Activated naive CD4-positive, alpha-beta T cell treated with anti-CD3 and anti-CD28 coated beads, Interleukin-2, amount 10 ng/mL, durations not matched to agents 7 days and 5 days (primary cell): ENCODE measurements at regions not wholly inside any gene's neighbourhood (a gene's known extent, or its start where the extent isn't known, plus 50 kb on each side); places are given as distances from the start of the nearest gene placed in this dataset.
"Not testable (repeated sequence)": the region's sequence is repeated elsewhere in the genome, so short reads cannot be mapped to it uniquely, and the experiment has no call there.

Experiments used
- CTCF ChIA-PET: fragments of 350-600 bp; sonication (Branson Sonifier 250); formaldehyde crosslinking; loops from one replicate; lab custom pipeline; 2021; ENCODE audit warnings: antibody characterized with exemption; lab: Charles Lee
- DNase-seq: peaks from one replicate; pipeline ENCODE4 v3.0.0-alpha.2; 2020
- H3K27ac Mint-ChIP-seq: one replicate; pipeline ENCODE4 v1.8.0; 2021; ENCODE audit warnings: mild to moderate bottlenecking, moderate library complexity, mixed read lengths
- H3K27me3 Mint-ChIP-seq: one replicate; pipeline ENCODE4 v1.8.0; 2021; ENCODE audit warnings: mild to moderate bottlenecking, mixed read lengths
- H3K36me3 Mint-ChIP-seq: one replicate; pipeline ENCODE4 v1.8.0; 2021; ENCODE audit warnings: mixed read lengths
- H3K4me1 Mint-ChIP-seq: one replicate; pipeline ENCODE4 v1.8.0; 2021; ENCODE audit warnings: mixed read lengths
- H3K4me3 Mint-ChIP-seq: one replicate; pipeline ENCODE4 v1.8.0; 2021; ENCODE audit warnings: mild to moderate bottlenecking, moderate library complexity, mixed read lengths
- H3K9me3 Mint-ChIP-seq: one replicate; pipeline ENCODE4 v1.8.0; 2021; ENCODE audit warnings: mixed read lengths

GRCh38 chr22:22127100-22127499 is 117.5 kb upstream of the VPREB1 start:
- H3K27ac Mint-ChIP-seq, result no peak overlapping the region
- CTCF ChIA-PET, result no interaction called here
- no peaks in the 10 kb centered on the region for H3K36me3 Mint-ChIP-seq
- no peak for DNase-seq
- H3K9me3 Mint-ChIP-seq, result no peaks in the 10 kb centered on the region
- H3K4me3 Mint-ChIP-seq, result no peak overlapping the region
- peaks cover 25% of the 10 kb centered on the region for H3K27me3 Mint-ChIP-seq
- no peaks in the 10 kb centered on the region for H3K4me1 Mint-ChIP-seq

- Mint-ChIP-seq H3K27ac (no peak overlapping the region), H3K36me3 (no peaks in the 10 kb centered on the region), H3K9me3 (no peaks in the 10 kb centered on the region), H3K27me3 (peaks cover 25% of the 10 kb centered on the region), H3K4me3 (no peak overlapping the region), H3K4me1 (no peaks in the 10 kb centered on the region)
- CTCF ChIA-PET, result interaction anchor here (1.3 to 1.6 kb wide), 2 partner anchors 10 to 15 kb away, joined by 3 to 4 read pairs; no protein-coding TSS in a partner anchor
- no peak for DNase-seq
These were observed 118.8 kb upstream of the VPREB1 start for GRCh38 chr22:22125579-22126468.

- no peak overlapping the region for H3K27ac Mint-ChIP-seq
- CTCF ChIA-PET, result interaction anchor here (1.6 kb wide), 1 partner anchor 14 kb away, joined by 4 read pairs; no protein-coding TSS in a partner anchor
These were observed 119.5 kb upstream of the VPREB1 start for GRCh38 chr22:22125028-22125578.

DNA sequence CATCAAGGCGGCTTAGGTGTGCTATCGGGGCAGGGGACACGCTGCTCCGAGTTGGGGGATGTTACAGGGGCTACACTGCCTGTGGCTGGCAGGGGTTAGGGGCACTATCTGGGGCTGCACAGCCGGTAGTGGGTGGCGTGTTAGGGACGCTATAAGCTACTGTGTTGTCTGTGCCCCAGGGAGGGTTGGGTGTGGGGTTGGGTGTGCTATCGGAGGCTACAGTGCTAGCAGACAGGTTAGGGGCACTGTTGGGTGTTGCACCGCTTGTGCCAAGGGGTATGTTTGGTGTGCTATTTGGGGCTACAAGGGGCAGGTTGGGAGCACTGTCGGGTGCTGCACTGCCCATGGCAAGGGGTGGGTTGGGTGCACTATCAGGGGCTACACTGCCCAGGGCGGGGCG is 120.2 kb upstream of the VPREB1 start:
- CTCF ChIA-PET, result no interaction called here
- H3K27ac Mint-ChIP-seq, result no peak overlapping the region
- DNase-seq, result no peak
- no peaks in the 10 kb centered on the region for H3K9me3 Mint-ChIP-seq
- no peaks in the 10 kb centered on the region for H3K36me3 Mint-ChIP-seq
- H3K27me3 Mint-ChIP-seq, result peaks cover 30% of the 10 kb centered on the region
- no peaks in the 10 kb centered on the region for H3K4me1 Mint-ChIP-seq
- H3K4me3 Mint-ChIP-seq, result no peak overlapping the region

More at GRCh38 chr22:22125028-22125578, 119.5 kb upstream of the VPREB1 start:
- Mint-ChIP-seq H3K4me1 (no peaks in the 10 kb centered on the region), H3K27me3 (peaks cover 25% of the 10 kb centered on the region), H3K9me3 (no peaks in the 10 kb centered on the region), H3K4me3 (no peak overlapping the region), H3K36me3 (no peaks in the 10 kb centered on the region)
- no peak for DNase-seq

- no peak for DNase-seq
- Mint-ChIP-seq H3K9me3 (no peaks in the 10 kb centered on the region), H3K27me3 (peaks cover 35% of the 10 kb centered on the region), H3K4me3 (no peak overlapping the region), H3K4me1 (no peaks in the 10 kb centered on the region), H3K27ac (no peak overlapping the region), H3K36me3 (no peaks in the 10 kb centered on the region)
- CTCF ChIA-PET, result no interaction called here
These were observed 120.7 kb upstream of the VPREB1 start for GRCh38 chr22:22123960-22124278.

DNA sequence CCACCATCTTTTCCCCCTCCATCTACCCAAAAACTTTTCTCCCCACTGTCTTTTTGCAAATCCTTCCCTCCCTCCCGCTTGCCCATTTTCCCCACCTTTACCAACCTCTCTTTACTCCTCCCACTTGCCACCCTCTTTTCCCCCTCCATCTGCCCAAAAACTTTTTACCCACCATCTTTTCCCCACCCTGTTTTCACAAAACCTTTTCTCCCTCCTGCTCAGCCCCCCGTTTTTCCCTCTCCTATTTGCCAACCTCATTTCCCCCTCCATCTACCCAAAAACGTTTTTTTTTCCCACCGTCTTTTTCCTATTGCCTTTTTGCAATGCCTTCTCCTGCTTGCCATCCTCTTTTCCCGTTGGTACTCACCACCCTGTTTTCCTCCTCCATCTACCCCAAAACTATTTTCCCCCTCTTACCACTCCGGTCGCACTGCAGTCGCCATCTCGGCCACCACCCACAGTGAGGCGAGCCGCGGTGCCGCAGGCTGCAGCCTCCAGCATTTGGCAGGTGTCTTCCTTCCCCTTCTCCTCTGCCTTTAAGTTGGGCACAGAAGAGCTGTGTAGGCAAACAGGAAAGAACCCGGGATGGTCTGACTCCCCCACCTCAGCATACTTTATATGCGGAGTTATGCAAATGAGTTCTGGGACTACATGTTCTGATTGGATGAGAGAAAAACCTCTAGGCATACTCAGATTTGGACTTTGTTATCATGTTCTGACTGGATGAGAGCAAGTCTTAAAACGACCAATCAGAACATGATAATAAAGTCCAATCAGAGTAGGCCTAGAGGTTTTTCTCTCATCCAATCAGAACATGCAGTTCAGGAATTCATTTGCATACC is 121.2 kb upstream of the VPREB1 start:
- H3K9me3 Mint-ChIP-seq, result no peaks in the 10 kb centered on the region
- CTCF ChIA-PET, result no interaction called here
- H3K4me3 Mint-ChIP-seq, result no peak overlapping the region
- no peaks in the 10 kb centered on the region for H3K36me3 Mint-ChIP-seq
- H3K4me1 Mint-ChIP-seq, result peaks cover 1% of the 10 kb centered on the region
- peaks cover 38% of the 10 kb centered on the region for H3K27me3 Mint-ChIP-seq
- no peak overlapping the region for H3K27ac Mint-ChIP-seq
- no peak for DNase-seq

- H3K27ac Mint-ChIP-seq, result no peak overlapping the region
- no peak overlapping the region for H3K4me3 Mint-ChIP-seq
- H3K4me1 Mint-ChIP-seq, result peaks cover 3% of the 10 kb centered on the region
- no peak for DNase-seq
- peaks cover 43% of the 10 kb centered on the region for H3K27me3 Mint-ChIP-seq
- no peaks in the 10 kb centered on the region for H3K36me3 Mint-ChIP-seq
- CTCF ChIA-PET, result no interaction called here
- H3K9me3 Mint-ChIP-seq, result no peaks in the 10 kb centered on the region
These were observed 122.1 kb upstream of the VPREB1 start for GRCh38 chr22:22122348-22123117.

DNA sequence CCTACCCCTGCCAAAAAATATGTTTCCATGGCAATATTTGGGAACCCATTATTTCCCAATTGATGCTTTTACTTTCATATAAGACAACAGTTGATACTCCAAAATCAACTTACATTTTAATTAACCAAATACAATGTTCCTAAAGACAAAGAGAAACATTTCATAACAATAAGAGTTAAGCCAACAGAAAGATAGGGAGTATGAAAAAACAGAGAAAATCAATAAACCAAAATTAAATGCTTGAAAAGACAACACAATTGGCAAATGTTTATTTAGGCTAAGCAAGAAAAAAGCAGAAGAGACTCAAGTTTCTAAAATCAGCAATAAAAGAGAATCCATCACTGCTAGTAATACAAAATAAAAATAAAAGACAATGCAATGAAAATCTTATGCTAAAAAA is 123.1 kb upstream of the VPREB1 start:
- no peak overlapping the region for H3K4me3 Mint-ChIP-seq
- DNase-seq, result no peak
- H3K27me3 Mint-ChIP-seq, result peaks cover 51% of the 10 kb centered on the region
- H3K9me3 Mint-ChIP-seq, result no peaks in the 10 kb centered on the region
- CTCF ChIA-PET, result no interaction called here
- H3K36me3 Mint-ChIP-seq, result no peaks in the 10 kb centered on the region
- no peak overlapping the region for H3K27ac Mint-ChIP-seq
- H3K4me1 Mint-ChIP-seq, result peaks cover 3% of the 10 kb centered on the region

- CTCF ChIA-PET, result no interaction called here
- H3K4me3 Mint-ChIP-seq, result no peak overlapping the region
- no peaks in the 10 kb centered on the region for H3K9me3 Mint-ChIP-seq
- peaks cover 45% of the 10 kb centered on the region for H3K27me3 Mint-ChIP-seq
- no peak for DNase-seq
- no peak overlapping the region for H3K27ac Mint-ChIP-seq
- H3K36me3 Mint-ChIP-seq, result no peaks in the 10 kb centered on the region
- H3K4me1 Mint-ChIP-seq, result peaks cover 3% of the 10 kb centered on the region
These were observed 124.4 kb upstream of the VPREB1 start for GRCh38 chr22:22120160-22120559.

- Mint-ChIP-seq H3K9me3 (no peaks in the 10 kb centered on the region), H3K27me3 (peaks cover 44% of the 10 kb centered on the region), H3K27ac (no peak overlapping the region), H3K36me3 (no peaks in the 10 kb centered on the region), H3K4me1 (peaks cover 3% of the 10 kb centered on the region), H3K4me3 (no peak overlapping the region)
- CTCF ChIA-PET, result interaction anchor here (1.3 kb wide), 2 partner anchors 15 to 58 kb away, joined by 4 read pairs; no protein-coding TSS in a partner anchor
- DNase-seq, result no peak
These were observed 125.6 kb upstream of the VPREB1 start for GRCh38 chr22:22118987-22119386.

DNA sequence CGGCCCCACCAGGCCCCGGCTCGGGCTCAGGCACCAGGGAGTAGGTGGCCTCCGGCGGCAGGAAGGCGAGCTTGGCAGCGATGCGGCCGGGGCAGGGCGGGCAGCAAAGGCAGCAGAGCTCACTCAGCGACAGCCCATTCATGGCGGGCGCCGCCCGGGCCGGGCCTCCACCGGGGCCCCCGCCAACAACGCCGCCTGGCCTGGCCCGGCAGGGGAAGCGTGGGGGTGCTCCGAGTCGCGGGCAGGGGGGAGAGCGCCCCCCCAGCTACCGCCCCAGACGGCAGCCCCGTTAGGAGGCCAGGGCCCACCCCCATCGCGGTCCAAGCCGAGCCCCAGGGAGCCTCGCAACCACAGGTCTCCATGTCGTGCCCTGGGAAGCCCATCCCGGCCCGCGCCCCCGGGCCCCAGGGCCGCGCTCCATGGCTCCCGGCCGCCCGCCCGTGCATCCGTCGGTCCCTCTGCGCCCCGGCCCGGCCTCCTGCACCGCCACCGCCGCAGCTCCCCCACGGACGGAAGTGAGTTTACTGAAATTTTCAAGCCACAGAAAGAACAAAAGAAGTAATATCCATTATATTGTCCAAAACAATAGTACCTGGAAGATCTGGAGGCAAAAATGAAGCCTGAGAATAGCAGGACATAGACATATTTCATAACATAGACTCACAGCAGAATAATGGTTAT is 126.6 kb upstream of the VPREB1 start:
- H3K27me3 Mint-ChIP-seq, result peaks cover 35% of the 10 kb centered on the region
- not testable (repeated sequence) for DNase-seq, H3K9me3 Mint-ChIP-seq, H3K27ac Mint-ChIP-seq, H3K4me3 Mint-ChIP-seq, H3K36me3 Mint-ChIP-seq, H3K4me1 Mint-ChIP-seq
- CTCF ChIA-PET, result interaction anchor here (1.3 kb wide), 2 partner anchors 16 to 57 kb away, joined by 4 read pairs; no protein-coding TSS in a partner anchor

- H3K4me1 Mint-ChIP-seq, H3K4me3 Mint-ChIP-seq, H3K9me3 Mint-ChIP-seq, H3K27ac Mint-ChIP-seq, H3K36me3 Mint-ChIP-seq, DNase-seq, CTCF ChIA-PET: not testable (repeated sequence)
- H3K27me3 Mint-ChIP-seq, result peaks cover 33% of the 10 kb centered on the region
These were observed 127.4 kb upstream of the VPREB1 start for GRCh38 chr22:22116997-22117770.

- H3K27me3 Mint-ChIP-seq, result peaks cover 21% of the 10 kb centered on the region
- no peaks in the 10 kb centered on the region for H3K9me3 Mint-ChIP-seq
- H3K36me3 Mint-ChIP-seq, result no peaks in the 10 kb centered on the region
- no peak overlapping the region for H3K4me3 Mint-ChIP-seq
- H3K4me1 Mint-ChIP-seq, result peaks cover 15% of the 10 kb centered on the region
- no peak for DNase-seq
- CTCF ChIA-PET, result no interaction called here
- no peak overlapping the region for H3K27ac Mint-ChIP-seq
These were observed 130.9 kb upstream of the VPREB1 start for GRCh38 chr22:22113701-22114100.
